PFSK-1 (cell line): ENCODE measurements at regions not wholly inside any gene's neighbourhood (a gene's known extent, or its start where the extent isn't known, plus 50 kb on each side); places are given as distances from the start of the nearest gene placed in this dataset.

Source experiments
- SIN3A ChIP-seq: IDR thresholded peaks from 2 replicates; pipeline ENCODE4 v1.6.1; 2012; ENCODE audit warnings: mild to moderate bottlenecking, low read length, moderate library complexity, borderline replicate concordance; ENCODE audit not compliant: insufficient read depth
- TAF1 ChIP-seq: IDR thresholded peaks from 2 replicates; pipeline ENCODE4 v1.6.1; 2012; ENCODE audit warnings: low read length, control low read depth, borderline replicate concordance; ENCODE audit not compliant: insufficient read depth

- TF ChIP-seq TAF1 = no peak
- TF ChIP-seq SIN3A = no peak
These were observed 247.7 kb upstream of the PTBP2 start for GRCh38 chr1:96473791-96474434.
